GM12865 (cell line): ENCODE measurements at regions not wholly inside any gene's neighbourhood (a gene's known extent, or its start where the extent isn't known, plus 50 kb on each side); places are given as distances from the start of the nearest gene placed in this dataset.

ENCODE experiments used
- DNase-seq: peaks from one replicate; pipeline ENCODE4 v3.0.0; 2010; ENCODE audit warnings: low read depth
- H3K4me3 ChIP-seq: 2 replicates; pipeline ENCODE4 v1.5.1; 2011; ENCODE audit warnings: mild to moderate bottlenecking, low read depth, low read length, control low read depth
- TF ChIP-seq, protein P1 (sequence below): IDR thresholded peaks from 2 replicates; pipeline ENCODE4 v1.5.1; 2011; ENCODE audit warnings: low read length, control low read depth, low read depth, inconsistent platforms; ENCODE audit not compliant: insufficient read depth; ENCODE audit errors: missing control alignments

DNA sequence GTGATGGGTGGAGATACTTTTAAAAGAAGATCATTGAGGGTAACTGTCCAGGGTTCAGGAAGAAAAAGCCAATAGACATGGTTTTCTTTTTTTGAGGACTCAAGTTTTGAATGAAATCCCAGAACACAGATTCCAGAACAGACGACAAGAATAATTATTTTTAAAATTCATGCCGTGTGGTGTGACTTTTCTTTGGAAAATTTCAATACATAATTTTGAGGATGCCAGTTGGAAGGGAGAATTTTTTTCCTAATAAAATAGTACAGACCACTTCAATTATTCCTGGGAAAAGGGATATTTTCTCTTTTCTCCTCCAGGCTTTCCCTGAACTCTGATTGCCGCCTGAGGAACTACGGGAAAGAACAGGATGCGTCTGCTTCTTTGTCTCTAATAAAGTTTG is 951.4 kb downstream of the KCNMA1 start:
- no peak overlapping the region for H3K4me3 ChIP-seq
- TF ChIP-seq, protein P1, sequence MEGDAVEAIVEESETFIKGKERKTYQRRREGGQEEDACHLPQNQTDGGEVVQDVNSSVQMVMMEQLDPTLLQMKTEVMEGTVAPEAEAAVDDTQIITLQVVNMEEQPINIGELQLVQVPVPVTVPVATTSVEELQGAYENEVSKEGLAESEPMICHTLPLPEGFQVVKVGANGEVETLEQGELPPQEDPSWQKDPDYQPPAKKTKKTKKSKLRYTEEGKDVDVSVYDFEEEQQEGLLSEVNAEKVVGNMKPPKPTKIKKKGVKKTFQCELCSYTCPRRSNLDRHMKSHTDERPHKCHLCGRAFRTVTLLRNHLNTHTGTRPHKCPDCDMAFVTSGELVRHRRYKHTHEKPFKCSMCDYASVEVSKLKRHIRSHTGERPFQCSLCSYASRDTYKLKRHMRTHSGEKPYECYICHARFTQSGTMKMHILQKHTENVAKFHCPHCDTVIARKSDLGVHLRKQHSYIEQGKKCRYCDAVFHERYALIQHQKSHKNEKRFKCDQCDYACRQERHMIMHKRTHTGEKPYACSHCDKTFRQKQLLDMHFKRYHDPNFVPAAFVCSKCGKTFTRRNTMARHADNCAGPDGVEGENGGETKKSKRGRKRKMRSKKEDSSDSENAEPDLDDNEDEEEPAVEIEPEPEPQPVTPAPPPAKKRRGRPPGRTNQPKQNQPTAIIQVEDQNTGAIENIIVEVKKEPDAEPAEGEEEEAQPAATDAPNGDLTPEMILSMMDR: no peak
- no peak for DNase-seq

- DNase-seq: no peak
- no peak overlapping the region for H3K4me3 ChIP-seq
- TF ChIP-seq, protein P1: no peak
These were observed 952.6 kb downstream of the KCNMA1 start for GRCh38 chr10:76684968-76685367.

DNA sequence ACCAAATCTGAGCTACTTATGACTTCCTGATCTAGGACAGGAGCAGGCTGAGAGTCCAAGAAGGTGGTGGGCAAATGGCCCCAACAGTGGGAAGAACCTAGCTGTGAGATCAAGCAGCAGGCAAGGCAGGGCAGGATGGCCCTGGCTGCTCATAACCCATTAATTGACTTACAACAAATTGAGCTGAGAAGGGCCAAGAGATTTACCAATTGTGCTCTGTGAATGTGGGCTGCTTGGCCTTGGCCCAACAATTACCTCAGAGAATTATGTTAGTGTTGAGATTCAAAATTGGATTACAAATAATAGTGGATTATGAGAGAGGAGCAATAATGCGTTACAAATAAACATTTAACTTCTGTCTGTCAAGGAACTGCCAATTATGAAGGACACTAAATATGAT is 956.5 kb downstream of the KCNMA1 start:
- no peak for DNase-seq
- TF ChIP-seq, protein P1: no peak
- no peak overlapping the region for H3K4me3 ChIP-seq

GRCh38 chr10:76679030-76679429 is 958.6 kb downstream of the KCNMA1 start:
- no peak for DNase-seq
- TF ChIP-seq, protein P1: no peak
- no peak overlapping the region for H3K4me3 ChIP-seq

DNA sequence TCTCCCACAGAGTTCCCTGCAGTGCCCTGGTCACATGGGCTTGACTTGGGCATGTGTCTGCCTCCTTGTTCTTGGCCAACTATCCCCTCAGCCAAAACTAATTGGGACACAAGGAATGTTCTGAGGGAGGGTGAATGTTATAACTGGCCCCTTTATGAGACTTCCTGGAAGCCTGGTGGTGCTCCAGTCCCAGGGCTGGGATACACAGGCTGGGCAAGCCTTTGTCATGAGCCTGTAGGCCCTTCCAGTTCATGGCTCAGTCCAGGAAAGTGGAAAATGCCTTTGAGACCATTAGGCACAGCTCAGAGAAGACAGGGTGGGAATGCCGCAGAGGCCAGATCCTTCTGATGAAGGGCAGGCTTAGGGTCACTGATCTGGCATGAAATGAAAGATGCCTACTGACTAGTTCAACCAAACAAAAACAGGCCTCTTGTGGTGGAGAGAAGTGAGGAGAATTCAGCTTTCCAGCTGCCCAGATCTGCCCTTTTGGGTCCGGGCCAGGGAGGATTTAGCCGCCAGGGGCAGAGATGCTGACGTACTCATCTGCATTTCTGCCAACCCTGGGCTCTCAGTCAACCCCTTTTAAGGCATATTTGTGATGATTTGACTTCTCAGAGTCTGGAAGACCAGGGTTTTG is 961.5 kb downstream of the KCNMA1 start:
- TF ChIP-seq, protein P1: no peak
- DNase-seq: no peak
- no peak overlapping the region for H3K4me3 ChIP-seq

DNA sequence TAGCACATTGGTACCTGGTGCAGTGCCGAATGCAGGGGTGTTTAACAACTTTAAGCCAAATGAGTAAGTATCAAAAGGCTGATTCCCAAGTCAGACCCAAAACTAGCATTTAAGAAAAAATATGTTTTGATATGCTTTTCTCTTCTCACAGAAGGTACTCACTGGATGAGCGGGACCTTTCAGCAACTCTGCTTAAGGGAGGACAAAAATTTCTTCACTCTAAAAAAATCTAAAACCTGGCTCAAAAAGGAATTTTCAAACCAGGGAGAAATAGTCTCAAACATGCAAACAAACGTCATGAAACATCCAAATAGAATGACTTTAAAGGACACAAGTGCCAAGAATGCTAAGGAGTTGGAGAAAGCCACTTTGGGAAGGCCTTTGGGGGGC is 962.1 kb downstream of the KCNMA1 start:
- no peak for DNase-seq
- TF ChIP-seq, protein P1: no peak
- H3K4me3 ChIP-seq: no peak overlapping the region

GRCh38 chr10:76667408-76668370 is 969.9 kb downstream of the KCNMA1 start:
- H3K4me3 ChIP-seq: no peak overlapping the region
- DNase-seq: no peak
- TF ChIP-seq, protein P1: no peak
